ENCODE measurements at regions not wholly inside any gene's neighbourhood (a gene's known extent, or its start where the extent isn't known, plus 50 kb on each side); places are given as distances from the start of the nearest gene placed in this dataset.

- DNase-seq, result no peak
Measured at GRCh38 chr14:87503711-87504110, 489.3 kb downstream of the GALC start.

- DNase-seq, result no peak
Measured at GRCh38 chr14:87497301-87497700, 495.7 kb downstream of the GALC start.

DNA sequence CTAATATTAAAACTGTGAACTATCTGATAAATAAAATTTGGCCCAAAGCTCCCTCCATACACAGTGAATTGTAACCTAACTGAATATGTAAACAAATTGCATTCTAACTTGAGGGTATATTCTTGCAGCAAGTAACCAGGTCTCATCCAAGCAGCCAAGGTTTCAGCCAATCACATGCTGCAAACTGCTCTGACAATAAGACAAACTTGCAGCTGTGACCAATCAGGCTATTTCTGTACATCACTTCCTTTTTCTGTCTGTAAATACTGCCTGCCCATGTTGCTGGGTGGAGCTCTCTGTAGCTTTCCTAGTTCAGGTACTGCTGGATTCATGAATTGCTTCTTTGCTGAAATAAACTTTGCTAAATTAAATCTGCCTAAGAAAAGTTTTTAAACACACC, 499.0 kb downstream of the GALC start:
- no peak for DNase-seq

GRCh38 chr14:87492561-87492960, 500.4 kb downstream of the GALC start:
- no peak for DNase-seq

- DNase-seq, result no peak
Measured at GRCh38 chr14:87491816-87492215, 501.2 kb downstream of the GALC start.

GRCh38 chr14:87489196-87489819, 503.7 kb downstream of the GALC start:
- DNase-seq, result no peak

DNA sequence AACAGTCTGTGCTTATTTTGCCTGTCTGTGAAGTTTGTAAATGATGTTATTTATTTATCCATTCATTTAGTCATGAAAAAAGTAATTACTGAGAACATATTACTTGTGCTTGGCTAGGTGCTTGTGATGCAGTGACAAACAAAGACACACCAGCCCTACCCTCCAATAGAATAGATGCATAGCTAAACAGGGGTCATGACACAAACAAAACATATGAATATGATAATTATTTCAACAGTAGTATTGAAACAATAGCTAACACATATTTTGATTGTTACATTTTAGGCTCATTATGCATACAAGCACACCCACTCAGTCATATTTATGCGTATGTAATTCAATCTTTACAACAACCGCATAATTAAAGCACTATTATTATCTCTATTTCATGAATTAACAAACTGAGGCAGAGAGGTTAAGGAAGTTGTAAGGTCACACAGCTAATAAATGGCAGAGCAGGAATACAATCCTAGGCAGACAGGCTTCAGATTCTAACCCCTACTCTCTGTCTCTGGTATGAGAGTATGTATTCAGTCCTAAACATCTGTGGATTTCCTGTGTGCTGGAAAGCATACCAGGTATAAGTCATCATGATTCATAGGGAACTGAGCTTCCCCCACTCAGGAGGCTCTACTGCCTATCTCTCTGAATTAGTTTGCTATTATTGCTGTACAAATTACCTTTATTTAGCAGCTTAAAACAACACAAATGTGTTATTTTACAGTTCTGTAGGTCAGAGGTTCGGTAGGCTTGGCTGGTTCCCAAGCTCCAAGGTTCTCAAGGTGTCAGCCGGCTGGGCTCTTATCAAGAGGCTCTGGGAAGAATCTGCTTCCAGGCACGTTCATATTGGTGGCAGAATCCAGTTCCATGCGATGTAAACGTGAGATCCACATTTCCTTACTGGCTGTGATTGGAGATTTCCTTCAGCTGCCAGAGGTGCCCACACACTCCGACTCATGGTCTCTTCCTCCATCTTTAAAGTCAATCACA, 509.4 kb downstream of the GALC start:
- no peak for DNase-seq

DNA sequence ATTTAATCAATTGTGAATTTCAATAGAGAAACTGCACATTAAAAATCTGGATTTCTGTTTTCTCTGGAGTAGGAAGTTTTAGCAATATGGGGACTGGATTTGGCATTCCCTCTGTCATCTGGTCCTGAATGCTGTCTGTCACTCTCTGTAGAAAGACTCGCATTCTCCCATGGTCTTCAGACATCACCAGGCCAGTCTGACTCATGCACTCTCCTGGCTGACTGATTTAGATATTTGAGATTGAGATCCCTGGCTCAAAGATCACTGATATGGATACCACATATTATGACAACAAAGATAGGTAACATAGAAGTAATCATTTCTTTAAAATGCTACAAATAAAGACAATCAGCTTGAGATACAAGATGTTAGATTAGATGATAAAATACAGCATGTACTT, 524.5 kb downstream of the GALC start:
- no peak for DNase-seq

- DNase-seq, result no peak
Measured at GRCh38 chr14:87467578-87467977, 525.4 kb downstream of the GALC start.

GRCh38 chr14:87465770-87466169, 527.2 kb downstream of the GALC start:
- no peak for DNase-seq

GRCh38 chr14:87461704-87462103, 531.3 kb downstream of the GALC start:
- no peak for DNase-seq

- no peak for DNase-seq
Measured at GRCh38 chr14:87457720-87458119, 535.3 kb downstream of the GALC start.

GRCh38 chr14:87450193-87450592, 542.8 kb downstream of the GALC start:
- no peak for DNase-seq

- DNase-seq, result no peak
Measured at GRCh38 chr14:87449016-87449415, 544.0 kb downstream of the GALC start.

- DNase-seq, result no peak
Measured at GRCh38 chr14:87443787-87444186, 549.2 kb downstream of the GALC start.

- no peak for DNase-seq
Measured at GRCh38 chr14:87443039-87443438, 549.9 kb downstream of the GALC start.

GRCh38 chr14:87437158-87437557, 555.8 kb downstream of the GALC start:
- no peak for DNase-seq

DNA sequence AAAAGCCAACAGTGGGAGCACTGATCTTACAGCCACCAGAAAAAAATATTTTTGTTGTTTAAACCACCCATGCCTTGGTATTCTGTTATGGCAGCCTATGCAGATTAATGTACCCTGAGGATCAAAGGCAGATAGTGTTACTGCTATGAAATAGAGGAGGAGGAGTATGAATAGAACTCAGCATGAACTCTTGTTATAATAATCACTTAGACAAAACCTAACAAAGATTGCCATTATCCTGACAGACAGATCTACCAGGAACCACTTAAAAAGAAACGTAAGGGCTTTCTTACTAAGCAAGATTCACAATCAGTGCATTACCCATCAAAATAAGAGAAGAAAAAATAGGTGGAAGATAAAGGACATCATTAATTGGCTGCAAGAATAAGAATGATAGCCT, 558.3 kb downstream of the GALC start:
- DNase-seq, result no peak

- no peak for DNase-seq
Measured at GRCh38 chr14:87434011-87434410, 559.0 kb downstream of the GALC start.

GRCh38 chr14:87432698-87433097, 560.3 kb downstream of the GALC start:
- no peak for DNase-seq

DNA sequence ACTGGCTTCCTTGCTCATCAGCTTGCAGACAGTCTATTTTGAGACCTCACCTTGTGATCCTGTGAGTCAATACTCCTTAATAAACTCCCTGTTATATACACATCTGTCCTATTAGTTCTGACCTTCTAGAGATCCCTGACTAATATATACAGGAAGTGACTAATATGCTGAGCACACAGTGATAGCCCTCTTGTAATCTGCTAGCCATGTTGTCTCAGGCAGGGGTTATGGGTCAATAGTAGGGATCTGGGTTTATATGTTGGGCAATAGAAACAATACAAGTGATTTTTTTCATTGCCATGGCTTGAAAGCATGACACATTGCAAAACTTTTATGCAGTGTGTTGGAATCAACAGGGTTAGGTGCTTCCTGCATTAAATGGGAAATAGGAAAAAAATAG, 562.2 kb downstream of the GALC start:
- DNase-seq, result no peak

GRCh38 chr14:87430214-87430613, 562.8 kb downstream of the GALC start:
- no peak for DNase-seq

- DNase-seq, result no peak
Measured at GRCh38 chr14:87419925-87420324, 573.1 kb downstream of the GALC start.

GRCh38 chr14:87411370-87411769, 581.6 kb downstream of the GALC start:
- no peak for DNase-seq
